DND-41 (cell line): ENCODE measurements at regions not wholly inside any gene's neighbourhood (a gene's known extent, or its start where the extent isn't known, plus 50 kb on each side); places are given as distances from the start of the nearest gene placed in this dataset.

Experiments
- ATAC-seq: fragments of 200-7000 bp; cut with Tn5 transposase; 3 replicates; pipeline ENCODE4 v1.9.1; 2021; ENCODE audit warnings: low read depth; ENCODE audit not compliant: insufficient read depth
- DNase-seq: peaks from one replicate; pipeline ENCODE4 v3.0.0-alpha.2; 2020
- H2AFZ ChIP-seq: 2 replicates; pipeline ENCODE4 v1.6.0; 2012; ENCODE audit warnings: low read depth, low read length
- H3K27ac ChIP-seq: 2 replicates; pipeline ENCODE4 v1.5.1; 2012; ENCODE audit warnings: low read length, inconsistent platforms
- H3K27me3 ChIP-seq: fragments of 200-600 bp; sonication (generic); 2 replicates; pipeline ENCODE4 v1.6.0; 2012; ENCODE audit warnings: low read length, mild to moderate bottlenecking, inconsistent platforms; ENCODE audit not compliant: insufficient read depth, poor library complexity
- H3K36me3 ChIP-seq: 2 replicates; pipeline ENCODE4 v1.5.1; 2012; ENCODE audit warnings: low read length, inconsistent platforms; ENCODE audit not compliant: insufficient read depth
- H3K4me1 ChIP-seq: 2 replicates; pipeline ENCODE4 v1.5.1; 2012; ENCODE audit warnings: mild to moderate bottlenecking, low read length; ENCODE audit not compliant: insufficient read depth
- H3K4me2 ChIP-seq: 2 replicates; pipeline ENCODE4 v1.6.0; 2012; ENCODE audit warnings: mild to moderate bottlenecking, moderate library complexity, low read length, inconsistent platforms; ENCODE audit not compliant: insufficient read depth
- H3K4me3 ChIP-seq, 2 experiments: fragments of 200-600 bp in 1 of 2; shearing (Covaris generic) in 1 of 2; 2 replicates each; pipeline ENCODE4 v1.5.1; 2012 to 2016; ENCODE audit warnings: inconsistent platforms in 2 of 2, low read length in 2 of 2, mild to moderate bottlenecking in 2 of 2, low read depth in 1 of 2, moderate library complexity in 1 of 2
- H3K79me2 ChIP-seq: 2 replicates; pipeline ENCODE4 v1.6.0; 2012; ENCODE audit warnings: low read length, inconsistent platforms; ENCODE audit not compliant: insufficient read depth
- H3K9ac ChIP-seq: 2 replicates; pipeline ENCODE4 v1.6.0; 2012; ENCODE audit warnings: low read depth, mild to moderate bottlenecking, inconsistent platforms, low read length, moderate library complexity
- H3K9me3 ChIP-seq: 2 replicates; pipeline ENCODE4 v1.5.1; 2012; ENCODE audit warnings: low read length, moderate library complexity, mild to moderate bottlenecking, inconsistent platforms; ENCODE audit not compliant: insufficient read depth, severe bottlenecking
- H4K20me1 ChIP-seq: 2 replicates; pipeline ENCODE4 v1.6.0; 2012; ENCODE audit warnings: low read length; ENCODE audit not compliant: insufficient read depth
- CTCF ChIP-seq: IDR thresholded peaks from 2 replicates; pipeline ENCODE4 v1.5.1; 2012; ENCODE audit warnings: borderline replicate concordance, low read length, moderate library complexity, mild to moderate bottlenecking; ENCODE audit not compliant: poor library complexity, severe bottlenecking; ENCODE audit errors: extremely low read depth
- EZH2 ChIP-seq: IDR thresholded peaks from 3 replicates; pipeline ENCODE4 v1.6.1; 2012; ENCODE audit warnings: borderline replicate concordance, low read depth, mild to moderate bottlenecking, moderate library complexity, low read length, inconsistent platforms; ENCODE audit not compliant: severe bottlenecking

GRCh38 chr16:17983847-17984639, 352.5 kb downstream of the NPIPA8 start:
- Histone ChIP-seq H3K27ac (no peak overlapping the region), H4K20me1 (no peaks in the 10 kb centered on the region), H3K79me2 (no peaks in the 10 kb centered on the region), H3K36me3 (no peaks in the 10 kb centered on the region), H2AFZ (no peak overlapping the region), H3K4me3 (no peak overlapping the region), H3K9ac (no peak overlapping the region), H3K4me1 (no peaks in the 10 kb centered on the region), H3K9me3 (no peaks in the 10 kb centered on the region), H3K4me2 (no peak overlapping the region), H3K27me3 (no peaks in the 10 kb centered on the region)
- DNase-seq (no peak), ATAC-seq (no peak)
- TF ChIP-seq EZH2, result no peak
- no peak for TF ChIP-seq CTCF

GRCh38 chr16:17983114-17983513, 353.4 kb downstream of the NPIPA8 start:
- H3K9ac ChIP-seq, result no peak overlapping the region
- H3K79me2 ChIP-seq, result no peaks in the 10 kb centered on the region

GRCh38 chr16:17977260-17977659, 359.3 kb downstream of the NPIPA8 start:
- ATAC-seq (no peak), DNase-seq (no peak)
- Histone ChIP-seq H4K20me1 (no peaks in the 10 kb centered on the region), H3K27me3 (no peaks in the 10 kb centered on the region), H3K4me1 (no peaks in the 10 kb centered on the region), H3K4me3 (no peak overlapping the region), H3K79me2 (no peaks in the 10 kb centered on the region), H3K9me3 (no peaks in the 10 kb centered on the region), H3K9ac (no peak overlapping the region), H3K27ac (no peak overlapping the region), H3K36me3 (no peaks in the 10 kb centered on the region), H2AFZ (no peak overlapping the region), H3K4me2 (no peak overlapping the region)
- TF ChIP-seq EZH2 (no peak), CTCF (no peak)

More at GRCh38 chr16:17983114-17983513, 353.4 kb downstream of the NPIPA8 start:
- Histone ChIP-seq H4K20me1 (no peaks in the 10 kb centered on the region), H3K27ac (no peak overlapping the region), H3K4me3 (no peak overlapping the region), H2AFZ (no peak overlapping the region), H3K4me2 (no peak overlapping the region), H3K27me3 (no peaks in the 10 kb centered on the region), H3K36me3 (no peaks in the 10 kb centered on the region), H3K9me3 (no peaks in the 10 kb centered on the region), H3K4me1 (no peaks in the 10 kb centered on the region)
- no peak for DNase-seq
- TF ChIP-seq EZH2, result no peak
- TF ChIP-seq CTCF, result no peak
- ATAC-seq, result no peak
